Calu3 (cell line): ENCODE measurements at regions not wholly inside any gene's neighbourhood (a gene's known extent, or its start where the extent isn't known, plus 50 kb on each side); places are given as distances from the start of the nearest gene placed in this dataset.
"Not testable (repeated sequence)": the region's sequence is repeated elsewhere in the genome, so short reads cannot be mapped to it uniquely, and the experiment has no call there.

Experiments
- BruUV-seq: library from RNA; stranded (reverse); fragments of 400-500 nt; replicated peaks from 2 replicates; lab custom pipeline; 2021; lab: Mats Ljungman, UMichigan
- CTCF ChIA-PET: fragments of 300-600 bp; sonication (Branson Sonifier 250); formaldehyde crosslinking; loops from one replicate; lab custom pipeline; 2022; ENCODE audit warnings: antibody characterized with exemption; lab: Charles Lee
- DNase-seq: peaks from one replicate; pipeline ENCODE4 v3.0.0; 2022
- H3K27ac Mint-ChIP-seq: one replicate; pipeline ENCODE4 v1.8.0; 2022; ENCODE audit warnings: mixed read lengths; ENCODE audit not compliant: unreplicated experiment
- H3K27me3 Mint-ChIP-seq: one replicate; pipeline ENCODE4 v1.8.0; 2022; ENCODE audit warnings: mixed read lengths; ENCODE audit not compliant: unreplicated experiment
- H3K36me3 Mint-ChIP-seq: one replicate; pipeline ENCODE4 v1.8.0; 2022; ENCODE audit warnings: mild to moderate bottlenecking, moderate library complexity, mixed read lengths; ENCODE audit not compliant: insufficient read depth, unreplicated experiment
- H3K4me1 Mint-ChIP-seq: one replicate; pipeline ENCODE4 v1.8.0; 2022; ENCODE audit warnings: mild to moderate bottlenecking, low read depth, mixed read lengths; ENCODE audit not compliant: unreplicated experiment
- H3K4me3 Mint-ChIP-seq: one replicate; pipeline ENCODE4 v1.8.0; 2022; ENCODE audit warnings: mild to moderate bottlenecking, low read depth, moderate library complexity, mixed read lengths; ENCODE audit not compliant: unreplicated experiment
- H3K9me3 Mint-ChIP-seq: one replicate; pipeline ENCODE4 v1.8.0; 2022; ENCODE audit warnings: low read depth, mixed read lengths; ENCODE audit not compliant: unreplicated experiment
- intact Hi-C: fragments of 100-400 bp; cut with micrococcal nuclease; formaldehyde crosslinking; loops from one replicate; pipeline ENCODE4 v1.10.0; 2022; ENCODE audit not compliant: unreplicated experiment
- TF ChIP-seq, protein P1 (sequence below): fragments of 200-600 bp; IDR thresholded peaks from one replicate; pipeline ENCODE4 v1.8.0; 2022; ENCODE audit warnings: antibody characterized with exemption; ENCODE audit not compliant: unreplicated experiment

DNA sequence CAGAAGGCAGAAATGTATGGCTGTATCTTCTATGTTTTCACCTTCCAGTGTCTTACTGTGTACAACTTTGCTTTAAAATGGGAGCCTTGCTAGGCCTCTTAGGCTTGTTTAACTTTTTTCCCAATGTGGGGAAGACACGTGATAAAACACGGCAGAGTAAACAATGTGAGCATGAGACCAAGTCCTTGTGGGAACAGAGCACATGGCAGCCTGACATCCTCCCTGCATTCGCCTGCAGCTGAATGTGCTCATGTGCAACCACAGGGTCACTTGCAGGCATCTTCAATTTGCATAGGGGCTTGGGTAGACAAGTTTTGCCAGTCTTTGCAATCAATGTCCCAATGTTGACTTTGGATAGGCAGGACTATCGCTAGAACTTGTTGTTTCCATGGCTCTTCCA is 91.8 kb downstream of the CCNG2 start:
- Mint-ChIP-seq H3K4me3 (no peak overlapping the region), H3K27ac (no peak overlapping the region), H3K4me1 (no peaks in the 10 kb centered on the region), H3K27me3 (peaks cover 55% of the 10 kb centered on the region), H3K36me3 (no peaks in the 10 kb centered on the region), H3K9me3 (no peaks in the 10 kb centered on the region)
- no TSS peak for BruUV-seq
- intact Hi-C loops: no loop called here
- no peak for DNase-seq
- TF ChIP-seq, protein P1, sequence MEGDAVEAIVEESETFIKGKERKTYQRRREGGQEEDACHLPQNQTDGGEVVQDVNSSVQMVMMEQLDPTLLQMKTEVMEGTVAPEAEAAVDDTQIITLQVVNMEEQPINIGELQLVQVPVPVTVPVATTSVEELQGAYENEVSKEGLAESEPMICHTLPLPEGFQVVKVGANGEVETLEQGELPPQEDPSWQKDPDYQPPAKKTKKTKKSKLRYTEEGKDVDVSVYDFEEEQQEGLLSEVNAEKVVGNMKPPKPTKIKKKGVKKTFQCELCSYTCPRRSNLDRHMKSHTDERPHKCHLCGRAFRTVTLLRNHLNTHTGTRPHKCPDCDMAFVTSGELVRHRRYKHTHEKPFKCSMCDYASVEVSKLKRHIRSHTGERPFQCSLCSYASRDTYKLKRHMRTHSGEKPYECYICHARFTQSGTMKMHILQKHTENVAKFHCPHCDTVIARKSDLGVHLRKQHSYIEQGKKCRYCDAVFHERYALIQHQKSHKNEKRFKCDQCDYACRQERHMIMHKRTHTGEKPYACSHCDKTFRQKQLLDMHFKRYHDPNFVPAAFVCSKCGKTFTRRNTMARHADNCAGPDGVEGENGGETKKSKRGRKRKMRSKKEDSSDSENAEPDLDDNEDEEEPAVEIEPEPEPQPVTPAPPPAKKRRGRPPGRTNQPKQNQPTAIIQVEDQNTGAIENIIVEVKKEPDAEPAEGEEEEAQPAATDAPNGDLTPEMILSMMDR: no peak
- CTCF ChIA-PET: interaction anchor here (0.5 kb wide), 1 partner anchor 861 kb away, joined by 6 read pairs; no protein-coding TSS in a partner anchor

DNA sequence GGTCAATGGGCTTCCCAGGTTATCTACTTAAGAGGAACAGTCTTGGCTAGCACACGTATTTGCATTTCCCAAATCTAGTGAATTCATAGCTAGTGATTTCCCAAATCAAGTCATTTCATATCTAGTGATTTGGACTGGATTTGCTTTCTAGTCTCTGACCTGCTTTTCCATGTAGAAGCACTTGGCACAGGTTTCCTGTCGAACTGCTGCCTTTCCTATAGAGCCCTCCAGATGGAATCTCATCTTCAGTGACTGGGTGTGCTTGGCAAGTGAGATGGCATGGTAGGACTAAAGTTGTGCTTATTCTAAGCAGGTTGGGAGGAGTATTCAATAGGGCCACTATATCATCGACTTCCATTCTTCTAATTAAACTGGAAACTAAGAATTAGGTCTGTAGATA is 94.7 kb downstream of the CCNG2 start:
- H3K27ac Mint-ChIP-seq: no peak overlapping the region
- DNase-seq: no peak
- H3K36me3 Mint-ChIP-seq: no peaks in the 10 kb centered on the region
- CTCF ChIA-PET: no interaction called here
- no TSS peak for BruUV-seq
- intact Hi-C loops: no loop called here
- H3K4me3 Mint-ChIP-seq: no peak overlapping the region
- H3K4me1 Mint-ChIP-seq: no peaks in the 10 kb centered on the region
- H3K9me3 Mint-ChIP-seq: no peaks in the 10 kb centered on the region
- H3K27me3 Mint-ChIP-seq: peaks cover 55% of the 10 kb centered on the region
- TF ChIP-seq, protein P1: no peak

DNA sequence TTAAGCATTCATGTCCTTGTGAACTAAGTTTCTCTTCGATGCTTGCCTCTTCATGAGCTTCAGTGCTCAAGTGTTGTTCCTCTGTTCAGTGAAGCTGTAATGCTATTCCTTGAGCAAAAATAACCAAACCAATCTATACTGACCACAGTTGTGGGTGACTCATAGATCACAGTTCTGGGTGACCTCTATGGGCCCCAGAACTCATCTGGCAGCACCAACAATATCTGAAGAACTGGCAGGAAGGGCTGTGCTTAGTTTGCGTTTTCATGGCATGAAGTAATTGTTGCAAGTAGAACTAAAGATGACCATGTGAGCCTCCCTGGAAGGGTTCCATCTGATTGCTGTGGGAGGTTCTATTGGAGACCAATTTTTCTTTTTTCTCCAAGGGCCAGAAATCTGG is 106.2 kb downstream of the CCNG2 start:
- Mint-ChIP-seq H3K9me3 (no peaks in the 10 kb centered on the region), H3K27ac (no peak overlapping the region), H3K36me3 (no peaks in the 10 kb centered on the region), H3K27me3 (peaks cover 41% of the 10 kb centered on the region), H3K4me1 (no peaks in the 10 kb centered on the region), H3K4me3 (no peak overlapping the region)
- DNase-seq: no peak
- CTCF ChIA-PET: no interaction called here
- TF ChIP-seq, protein P1: no peak
- intact Hi-C loops: no loop called here
- BruUV-seq: no TSS peak

DNA sequence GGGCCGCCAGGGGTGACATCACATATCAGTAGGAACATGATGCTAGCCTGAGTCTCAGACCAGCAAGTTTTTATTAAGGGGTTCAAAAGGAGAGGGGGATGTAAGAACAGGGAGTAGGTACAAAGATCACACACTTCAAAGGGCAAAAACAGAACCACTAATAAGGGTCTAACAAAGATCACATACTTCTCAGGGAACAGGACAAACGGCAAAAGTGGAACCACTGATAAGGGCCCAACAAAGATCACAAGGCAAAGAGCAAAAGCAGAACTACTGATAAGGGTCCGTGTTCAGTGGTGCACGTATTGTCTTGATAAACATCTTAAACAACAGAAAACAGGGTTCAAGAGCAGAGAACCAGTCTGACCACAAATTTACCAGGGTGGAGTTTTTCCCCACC is 107.0 kb downstream of the CCNG2 start:
- peaks cover 49% of the 10 kb centered on the region for H3K27me3 Mint-ChIP-seq
- DNase-seq, H3K4me3 Mint-ChIP-seq, H3K9me3 Mint-ChIP-seq, BruUV-seq, CTCF ChIA-PET, intact Hi-C loops, H3K27ac Mint-ChIP-seq, H3K36me3 Mint-ChIP-seq, H3K4me1 Mint-ChIP-seq: not testable (repeated sequence)

DNA sequence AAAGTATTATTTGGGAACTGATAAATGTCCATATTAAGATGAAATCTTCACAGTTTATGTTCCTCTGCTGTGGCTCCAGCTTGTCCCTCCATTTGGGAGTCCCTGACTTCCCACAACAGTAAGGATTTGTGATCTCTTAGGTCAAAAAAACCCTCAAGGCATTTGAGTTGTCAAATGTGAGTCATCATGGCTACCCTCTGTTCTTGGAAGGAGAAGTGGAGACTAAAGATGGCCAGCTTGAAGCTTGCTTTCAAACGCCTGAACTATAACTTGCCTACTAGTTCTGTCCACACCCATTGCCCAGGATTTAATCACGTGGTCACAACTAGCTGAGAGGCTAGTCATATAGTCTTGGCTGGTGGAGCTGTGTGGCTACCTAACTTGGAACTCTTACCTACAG is 107.8 kb downstream of the CCNG2 start:
- CTCF ChIA-PET: no interaction called here
- intact Hi-C loops: no loop called here
- H3K4me3 Mint-ChIP-seq: no peak overlapping the region
- H3K27ac Mint-ChIP-seq: no peak overlapping the region
- DNase-seq: no peak
- BruUV-seq: no TSS peak
- peaks cover 57% of the 10 kb centered on the region for H3K27me3 Mint-ChIP-seq
- TF ChIP-seq, protein P1: no peak
- no peaks in the 10 kb centered on the region for H3K36me3 Mint-ChIP-seq
- H3K9me3 Mint-ChIP-seq: no peaks in the 10 kb centered on the region
- no peaks in the 10 kb centered on the region for H3K4me1 Mint-ChIP-seq
